ENCODE measurements at regions not wholly inside any gene's neighbourhood (a gene's known extent, or its start where the extent isn't known, plus 50 kb on each side); places are given as distances from the start of the nearest gene placed in this dataset.

- no peak for DNase-seq
Measured at GRCh38 chr1:188241629-188242028, 1412.9 kb downstream of the PLA2G4A start.

GRCh38 chr1:188243456-188243855, 1414.7 kb downstream of the PLA2G4A start:
- no peak for DNase-seq

GRCh38 chr1:188244681-188245080, 1415.9 kb downstream of the PLA2G4A start:
- no peak for DNase-seq

GRCh38 chr1:188247255-188247654, 1418.5 kb downstream of the PLA2G4A start:
- no peak for DNase-seq

GRCh38 chr1:188249811-188250210, 1421.1 kb downstream of the PLA2G4A start:
- DNase-seq = no peak

GRCh38 chr1:188251036-188251435, 1422.3 kb downstream of the PLA2G4A start:
- DNase-seq = no peak

- DNase-seq = no peak
Measured at GRCh38 chr1:188261849-188262248, 1433.1 kb downstream of the PLA2G4A start.

GRCh38 chr1:188269956-188270355, 1441.2 kb downstream of the PLA2G4A start:
- DNase-seq = no peak

- no peak for DNase-seq
Measured at GRCh38 chr1:188270497-188270896, 1441.7 kb downstream of the PLA2G4A start.

GRCh38 chr1:188277771-188278170, 1449.0 kb downstream of the PLA2G4A start:
- no peak for DNase-seq

- DNase-seq = no peak
Measured at GRCh38 chr1:188281921-188282320, 1453.2 kb downstream of the PLA2G4A start.

- DNase-seq = no peak
Measured at GRCh38 chr1:188295157-188295556, 1466.4 kb downstream of the PLA2G4A start.

- no peak for DNase-seq
Measured at GRCh38 chr1:188302746-188303145, 1474.0 kb downstream of the PLA2G4A start.

- no peak for DNase-seq
Measured at GRCh38 chr1:188314557-188315137, 1485.9 kb downstream of the PLA2G4A start.

GRCh38 chr1:188317894-188318293, 1489.1 kb downstream of the PLA2G4A start:
- no peak for DNase-seq

GRCh38 chr1:188325211-188325610, 1496.5 kb downstream of the PLA2G4A start:
- no peak for DNase-seq

GRCh38 chr1:188343914-188344313, 1515.2 kb downstream of the PLA2G4A start:
- no peak for DNase-seq

- no peak for DNase-seq
Measured at GRCh38 chr1:188350104-188350503, 1521.4 kb downstream of the PLA2G4A start.

- DNase-seq = no peak
Measured at GRCh38 chr1:188355082-188355481, 1526.3 kb downstream of the PLA2G4A start.

- no peak for DNase-seq
Measured at GRCh38 chr1:188355847-188356246, 1527.1 kb downstream of the PLA2G4A start.

- DNase-seq = no peak
Measured at GRCh38 chr1:188359315-188359714, 1530.6 kb downstream of the PLA2G4A start.

GRCh38 chr1:188363943-188364342, 1535.2 kb downstream of the PLA2G4A start:
- no peak for DNase-seq

- DNase-seq = no peak
Measured at GRCh38 chr1:188364927-188365449, 1536.2 kb downstream of the PLA2G4A start.

GRCh38 chr1:188365874-188366273, 1537.1 kb downstream of the PLA2G4A start:
- no peak for DNase-seq

- DNase-seq = no peak
Measured at GRCh38 chr1:188367661-188368060, 1538.9 kb downstream of the PLA2G4A start.

Data from NCI-H1436 (cell line).